Cerebellar cortex (tissue), 1 donor: ENCODE measurements at regions not wholly inside any gene's neighbourhood (a gene's known extent, or its start where the extent isn't known, plus 50 kb on each side); places are given as distances from the start of the nearest gene placed in this dataset.
"Not testable (repeated sequence)": the region's sequence is repeated elsewhere in the genome, so short reads cannot be mapped to it uniquely, and the experiment has no call there.

ENCODE experiments used
- DNase-seq: peaks from one replicate; pipeline ENCODE4 v3.0.0-alpha.2; 2015; ENCODE audit warnings: low spot score

DNA sequence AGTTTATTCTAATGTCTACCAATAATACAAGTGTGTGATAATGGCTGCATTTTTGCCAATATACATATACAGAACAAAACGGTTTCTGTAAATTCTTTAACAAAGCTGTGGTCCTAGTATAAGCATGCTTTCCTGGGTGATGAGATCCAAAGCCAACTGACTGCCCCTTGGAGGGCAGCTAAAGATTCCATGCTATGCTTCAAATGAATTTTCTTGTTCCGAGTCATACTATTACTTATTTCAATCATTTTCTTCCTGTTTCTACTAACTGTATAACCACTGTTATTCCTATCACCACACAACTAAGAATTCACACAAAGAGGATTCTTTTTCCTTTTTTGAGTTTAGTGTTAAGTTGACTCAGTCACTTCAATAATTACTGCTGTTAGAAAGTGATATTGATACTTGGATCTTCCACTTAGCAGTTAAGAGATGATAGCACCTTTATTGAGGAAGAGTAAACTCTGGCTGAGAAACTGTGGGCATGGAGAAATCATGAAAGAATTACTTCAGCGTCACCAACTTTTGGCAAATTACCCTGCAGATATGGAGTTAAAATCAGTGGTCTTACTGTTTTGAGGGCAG lies 197.5 kb downstream of the ARL4A start:
- DNase-seq = no peak

GRCh38 chr7:12888717-12889116 lies 201.3 kb downstream of the ARL4A start:
- DNase-seq = no peak

GRCh38 chr7:12889391-12889790 lies 202.0 kb downstream of the ARL4A start:
- DNase-seq = no peak

- DNase-seq = no peak
Observed at GRCh38 chr7:12890586-12890985, 203.2 kb downstream of the ARL4A start.

DNA sequence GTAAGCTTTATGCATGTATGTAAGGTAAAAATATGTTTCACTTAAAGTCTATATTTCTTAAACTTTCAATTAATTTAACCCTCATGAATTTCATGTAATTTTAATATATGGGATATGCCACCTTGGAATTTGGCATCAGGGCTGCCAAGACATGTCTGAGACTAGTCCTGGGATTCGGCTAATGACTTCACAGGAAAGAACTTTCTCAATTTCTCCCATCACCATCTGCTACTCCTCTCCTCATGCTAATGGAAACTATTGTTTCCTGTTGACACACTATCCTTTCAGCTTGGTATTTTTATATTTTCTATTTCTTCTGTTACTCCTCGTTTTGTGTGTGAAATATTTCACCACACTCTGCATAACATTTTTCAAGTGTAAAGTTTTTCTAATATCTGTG lies 205.9 kb downstream of the ARL4A start:
- DNase-seq = no peak

DNA sequence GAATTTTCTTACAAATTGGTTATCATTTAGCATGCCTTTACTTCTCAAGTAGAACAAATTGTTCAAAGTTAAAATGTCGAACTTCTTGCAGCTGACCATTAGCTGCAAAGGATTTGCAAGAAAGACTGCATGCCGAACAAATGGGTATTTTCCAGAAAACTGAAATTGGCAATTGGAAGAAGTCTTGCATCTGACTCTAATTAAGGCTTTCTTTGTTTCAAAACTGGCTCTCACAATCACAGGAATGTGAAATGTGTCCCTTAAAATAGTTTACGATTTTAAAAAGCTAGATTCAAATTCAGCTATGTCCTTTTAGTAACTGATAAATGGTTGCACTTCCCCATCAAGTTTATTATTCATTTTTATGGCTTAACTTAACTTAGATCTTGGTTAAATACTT lies 207.9 kb downstream of the ARL4A start:
- DNase-seq = no peak

GRCh38 chr7:12896316-12896715 lies 208.9 kb downstream of the ARL4A start:
- no peak for DNase-seq

DNA sequence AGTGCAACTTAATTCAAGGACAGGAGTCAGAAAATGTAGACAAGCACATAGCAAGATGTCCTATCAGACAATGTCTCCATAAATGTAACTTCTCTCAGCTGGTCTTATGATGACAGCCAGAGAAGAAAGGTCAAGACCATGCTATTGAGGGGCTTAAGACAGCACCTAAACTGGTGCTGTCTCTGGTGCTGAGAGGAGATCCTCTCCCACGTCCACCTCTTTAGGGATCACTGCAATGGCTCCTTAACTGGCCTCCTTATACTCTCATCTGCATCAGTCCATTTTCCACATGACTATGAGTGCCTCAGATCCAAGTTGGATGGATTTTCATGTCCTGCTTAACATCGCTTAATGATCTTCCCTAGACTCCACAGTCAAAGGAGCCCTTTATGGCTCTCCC lies 210.6 kb downstream of the ARL4A start:
- DNase-seq = no peak

DNA sequence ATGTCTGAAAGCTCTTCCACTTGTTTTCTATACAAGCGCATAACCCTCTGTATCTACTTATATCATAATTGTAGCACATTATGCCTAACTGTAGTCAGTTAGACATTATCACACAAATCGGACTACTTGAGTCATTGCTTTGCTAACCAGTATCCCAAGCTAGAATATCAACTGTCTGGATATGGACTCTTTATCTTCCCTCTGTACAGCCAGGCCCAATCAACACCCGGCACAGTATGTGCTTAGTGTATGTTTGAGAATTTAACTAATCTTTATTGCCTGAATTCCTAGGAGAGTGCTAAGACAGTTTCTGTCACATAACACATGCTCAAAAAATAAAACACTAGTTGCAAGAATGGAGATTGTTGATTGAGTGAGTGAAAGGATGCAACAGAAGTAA lies 211.2 kb downstream of the ARL4A start:
- no peak for DNase-seq

GRCh38 chr7:12905671-12906070 lies 218.2 kb downstream of the ARL4A start:
- DNase-seq = no peak

DNA sequence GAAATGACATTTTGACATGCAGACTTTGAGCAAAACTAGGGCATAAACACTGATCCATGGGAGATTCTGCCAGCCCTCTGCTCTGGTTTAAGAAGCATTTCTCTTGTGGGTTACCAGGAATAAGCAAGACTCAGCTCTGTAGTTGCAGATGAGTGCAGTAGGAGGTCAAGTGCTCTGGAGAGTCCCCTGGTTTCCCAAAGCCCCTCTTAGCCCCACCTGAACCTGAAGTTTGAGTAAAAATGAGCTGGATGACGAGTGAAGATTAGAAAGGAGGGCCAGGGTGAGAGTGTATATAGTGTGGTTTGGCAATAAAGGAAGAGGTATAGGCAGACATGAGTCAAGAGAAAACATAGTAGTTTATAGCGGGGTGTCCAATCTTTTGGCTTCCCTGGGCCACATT lies 220.3 kb downstream of the ARL4A start:
- DNase-seq = no peak

- DNase-seq = no peak
Observed at GRCh38 chr7:12909483-12909882, 222.1 kb downstream of the ARL4A start.

GRCh38 chr7:12911053-12911452 lies 223.6 kb downstream of the ARL4A start:
- DNase-seq = no peak

DNA sequence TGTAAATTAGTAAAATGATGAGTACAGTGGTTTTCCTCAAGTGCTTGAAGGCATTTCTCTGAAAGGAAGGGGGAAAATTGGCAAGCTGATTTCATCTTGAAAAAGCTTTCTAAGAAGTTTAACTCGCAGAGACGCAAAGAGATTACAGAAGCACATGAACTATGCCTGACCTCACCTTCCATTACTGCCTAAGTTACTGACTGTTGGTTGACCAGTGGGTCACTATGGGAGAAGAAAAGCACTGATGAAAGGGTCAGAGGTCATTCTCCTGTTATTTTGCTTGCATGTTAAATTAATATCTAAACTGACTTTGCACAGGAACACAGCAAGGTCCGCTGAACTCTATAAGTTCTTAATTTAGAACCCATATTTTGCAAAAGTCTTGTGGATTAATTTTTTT lies 225.6 kb downstream of the ARL4A start:
- DNase-seq = no peak

GRCh38 chr7:12917801-12918200 lies 230.4 kb downstream of the ARL4A start:
- no peak for DNase-seq

GRCh38 chr7:12921751-12922345 lies 234.4 kb downstream of the ARL4A start:
- DNase-seq = no peak

DNA sequence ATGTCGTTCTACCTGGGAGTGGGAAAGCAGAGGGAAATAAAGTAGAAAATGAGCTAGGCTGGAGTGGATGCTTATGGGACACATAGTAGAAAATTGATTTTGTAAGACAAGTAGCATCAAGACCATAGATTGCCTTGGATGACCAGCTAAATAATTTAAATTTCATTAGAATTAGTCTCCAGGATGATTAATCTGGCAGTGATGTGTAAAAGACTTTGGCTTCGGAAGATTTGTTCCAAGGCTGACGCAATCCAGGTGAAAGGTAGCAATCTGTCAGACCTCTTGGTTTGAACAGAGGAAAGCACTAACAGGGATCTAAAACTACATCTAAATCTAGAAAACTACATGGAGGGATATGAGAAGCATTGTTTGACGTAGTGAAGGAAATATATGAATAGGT lies 236.5 kb downstream of the ARL4A start:
- DNase-seq = no peak

DNA sequence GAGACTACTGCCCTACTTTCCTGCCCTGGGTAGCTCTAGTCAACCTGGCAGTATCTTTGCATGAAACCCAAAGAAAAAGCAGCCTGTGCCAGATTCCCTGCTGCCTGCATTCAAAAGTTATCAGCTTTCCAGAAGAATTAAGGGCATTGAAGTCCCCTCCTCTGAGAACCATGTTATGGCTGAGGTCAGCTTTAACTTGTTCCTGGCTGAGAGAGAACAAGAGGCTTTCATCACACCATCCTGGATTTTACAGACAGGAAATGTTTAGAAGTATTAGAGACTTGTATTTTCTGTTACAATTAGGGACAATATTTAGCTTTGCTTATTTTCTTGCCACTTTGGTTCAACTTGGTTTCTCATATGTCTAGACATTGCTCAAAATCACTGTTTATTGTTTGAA lies 238.8 kb downstream of the ARL4A start:
- no peak for DNase-seq

GRCh38 chr7:12927635-12928434 lies 240.4 kb downstream of the ARL4A start:
- DNase-seq = no peak

DNA sequence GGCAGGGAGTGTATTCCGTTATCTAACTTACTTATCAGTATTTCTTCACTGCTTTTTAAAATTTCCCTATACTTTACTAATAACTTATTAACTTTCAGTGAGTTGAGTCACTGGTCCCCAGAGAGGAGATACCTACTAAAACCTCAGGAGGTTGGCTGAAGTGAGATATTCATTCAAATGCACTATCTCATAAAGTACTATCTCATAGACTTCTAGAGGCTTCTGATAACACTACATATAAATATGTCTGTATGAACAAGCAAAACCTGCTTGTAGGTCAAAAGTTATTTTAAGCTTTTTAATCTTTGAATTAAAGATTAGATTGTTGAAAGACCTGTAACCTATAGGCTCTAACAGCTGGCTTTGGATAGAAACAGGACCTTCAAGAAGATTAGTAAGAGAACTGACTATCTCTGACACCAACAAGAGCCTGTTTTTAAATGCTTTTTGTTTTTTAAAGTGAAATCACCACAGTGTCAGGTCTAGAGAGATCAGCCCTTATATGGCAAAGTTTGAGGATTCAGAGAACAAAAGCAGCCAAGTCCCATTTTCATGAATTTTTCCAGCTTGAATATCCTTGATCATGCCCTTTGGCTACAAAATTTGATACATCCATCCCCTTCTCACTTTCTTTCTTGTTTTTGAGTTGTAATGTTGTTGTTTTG lies 242.2 kb downstream of the ARL4A start:
- DNase-seq = no peak

GRCh38 chr7:12930534-12930933 lies 243.1 kb downstream of the ARL4A start:
- DNase-seq = no peak

GRCh38 chr7:12931465-12931864 lies 244.0 kb downstream of the ARL4A start:
- DNase-seq = not testable (repeated sequence)

GRCh38 chr7:12939694-12940093 lies 252.3 kb downstream of the ARL4A start:
- DNase-seq = no peak
